ENCODE measurements at regions not wholly inside any gene's neighbourhood (a gene's known extent, or its start where the extent isn't known, plus 50 kb on each side); places are given as distances from the start of the nearest gene placed in this dataset.
"Not testable (repeated sequence)": the region's sequence is repeated elsewhere in the genome, so short reads cannot be mapped to it uniquely, and the experiment has no call there.

DNA sequence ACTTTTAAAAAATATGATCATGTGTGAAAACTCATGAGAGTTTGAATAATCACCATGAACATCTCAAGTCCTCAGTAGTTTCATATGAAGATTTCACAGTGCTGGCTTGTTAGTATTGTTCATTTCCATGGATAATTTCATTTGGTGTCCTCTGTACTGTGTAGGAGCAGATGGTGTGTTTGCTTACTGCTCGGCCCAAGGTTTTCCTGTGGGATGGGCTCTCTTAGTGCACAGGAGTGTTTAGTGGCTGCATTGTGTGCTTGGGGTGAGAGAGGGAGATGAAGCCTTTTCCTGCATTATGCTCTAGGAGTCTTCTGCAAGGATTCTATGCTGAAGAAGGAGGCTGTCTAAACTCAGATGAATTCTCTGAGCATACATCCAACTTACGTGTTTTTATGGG lies 270.6 kb downstream of the SOCS6 start:
- no peaks in the 10 kb centered on the region for H3K9me3 ChIP-seq (ENCODE audit: control insufficient read depth in 2 of 2, insufficient read depth in 1 of 2, low read depth in 1 of 2, low read length in 1 of 2)
- no peaks in the 10 kb centered on the region for H3K4me1 ChIP-seq (ENCODE audit: control insufficient read depth in 2 of 2, insufficient read depth in 2 of 2, low read length in 1 of 2)
- no peaks in the 10 kb centered on the region for H3K27me3 ChIP-seq (ENCODE audit: control insufficient read depth in 1 of 2, insufficient read depth in 2 of 2, low read length in 2 of 2)
- 68 to 69% methylated on average over 2 of the region's 2 CpGs for WGBS, 2 donors
- H3K27ac ChIP-seq (ENCODE audit: low read depth in 2 of 2, low read length in 1 of 2), result no peak overlapping the region
- H3K4me3 ChIP-seq (ENCODE audit: low read depth in 1 of 2, low read length in 2 of 2), result no peak overlapping the region
- no peaks in the 10 kb centered on the region for H3K36me3 ChIP-seq (ENCODE audit: control insufficient read depth in 2 of 2, insufficient read depth in 2 of 2, low read length in 1 of 2)

DNA sequence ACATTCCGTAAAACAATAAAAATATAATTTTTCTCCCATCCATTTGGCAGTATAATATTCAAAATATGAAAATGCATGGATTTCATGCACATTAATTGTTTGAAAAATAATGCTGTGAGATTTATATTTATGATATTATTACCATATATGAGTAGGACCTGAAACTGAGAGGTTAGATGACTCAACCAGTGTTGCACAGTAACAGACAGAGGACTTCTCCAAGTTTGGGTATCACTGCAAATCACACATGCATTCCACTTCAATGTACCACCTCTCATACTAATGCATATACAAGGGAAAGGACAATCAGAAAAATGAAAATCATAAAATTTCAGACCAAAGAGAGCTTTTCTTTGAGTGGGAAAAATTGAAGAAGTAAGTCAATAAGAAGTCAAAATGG lies 269.5 kb downstream of the SOCS6 start:
- Histone ChIP-seq H3K36me3 (ENCODE audit: control insufficient read depth in 2 of 2, insufficient read depth in 2 of 2, low read length in 1 of 2) (no peaks in the 10 kb centered on the region), H3K4me3 (ENCODE audit: low read depth in 1 of 2, low read length in 2 of 2) (no peak overlapping the region), H3K27ac (ENCODE audit: low read depth in 2 of 2, low read length in 1 of 2) (no peak overlapping the region), H3K4me1 (ENCODE audit: control insufficient read depth in 2 of 2, insufficient read depth in 2 of 2, low read length in 1 of 2) (no peaks in the 10 kb centered on the region), H3K9me3 (ENCODE audit: control insufficient read depth in 2 of 2, insufficient read depth in 1 of 2, low read depth in 1 of 2, low read length in 1 of 2) (no peaks in the 10 kb centered on the region), H3K27me3 (ENCODE audit: control insufficient read depth in 1 of 2, insufficient read depth in 2 of 2, low read length in 2 of 2) (no peaks in the 10 kb centered on the region)
- 69 to 86% methylated on average over 1 of the region's 1 CpG for WGBS, 2 donors

DNA sequence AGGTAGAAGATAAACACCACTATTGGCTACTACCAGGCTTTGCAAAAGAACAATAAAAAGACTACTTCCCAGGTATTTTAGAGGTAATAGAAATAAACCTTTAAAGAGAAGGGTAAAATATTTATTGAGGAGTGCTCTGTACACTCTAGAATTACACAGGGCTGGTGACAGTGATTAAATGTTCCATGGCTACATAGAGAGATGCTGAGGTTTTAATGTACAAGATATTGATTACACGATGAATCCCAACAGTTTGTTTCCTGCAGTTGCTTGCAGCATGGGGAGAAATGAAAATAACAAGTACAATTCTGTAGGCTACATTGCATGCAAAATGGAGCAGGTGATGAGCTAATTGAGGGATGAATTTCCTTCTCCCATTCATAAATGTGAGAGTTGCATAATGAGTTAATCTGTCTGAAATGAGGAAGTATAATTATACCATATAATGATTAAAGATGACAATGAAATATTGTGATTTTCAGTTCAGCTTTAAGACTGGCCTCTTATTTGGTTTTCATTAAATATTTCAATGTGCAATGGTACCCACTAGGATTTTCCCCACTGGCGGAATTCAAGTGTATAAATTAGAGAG lies 266.1 kb downstream of the SOCS6 start:
- Histone ChIP-seq H3K4me3 (ENCODE audit: low read depth in 1 of 2, low read length in 2 of 2) (no peak overlapping the region), H3K9me3 (ENCODE audit: control insufficient read depth in 2 of 2, insufficient read depth in 1 of 2, low read depth in 1 of 2, low read length in 1 of 2) (no peaks in the 10 kb centered on the region), H3K4me1 (ENCODE audit: control insufficient read depth in 2 of 2, insufficient read depth in 2 of 2, low read length in 1 of 2) (no peaks in the 10 kb centered on the region), H3K27ac (ENCODE audit: low read depth in 2 of 2, low read length in 1 of 2) (no peak overlapping the region), H3K27me3 (ENCODE audit: control insufficient read depth in 1 of 2, insufficient read depth in 2 of 2, low read length in 2 of 2) (no peaks in the 10 kb centered on the region), H3K36me3 (ENCODE audit: control insufficient read depth in 2 of 2, insufficient read depth in 2 of 2, low read length in 1 of 2) (no peaks in the 10 kb centered on the region)
- WGBS, 2 donors, result 78 to 81% methylated on average over 2 of the region's 2 CpGs

DNA sequence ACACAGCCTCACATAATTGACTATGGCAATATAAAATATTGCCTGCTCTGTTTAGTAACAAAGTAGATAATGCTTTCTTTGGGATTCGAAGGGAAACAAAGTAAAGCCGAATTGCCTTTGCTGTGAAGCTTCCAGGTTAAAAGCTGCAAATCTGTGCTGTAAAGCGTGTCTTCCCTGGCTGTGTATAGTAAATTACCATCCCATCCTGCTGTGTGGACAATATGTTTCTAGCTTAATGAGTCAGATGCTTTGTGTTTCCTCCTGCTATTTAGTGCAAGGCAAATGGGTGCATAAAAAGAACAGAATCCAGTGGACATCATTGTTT lies 265.1 kb downstream of the SOCS6 start:
- Histone ChIP-seq H3K27me3 (ENCODE audit: control insufficient read depth in 1 of 2, insufficient read depth in 2 of 2, low read length in 2 of 2) (no peaks in the 10 kb centered on the region), H3K4me3 (ENCODE audit: low read depth in 1 of 2, low read length in 2 of 2) (no peak overlapping the region)
- WGBS, 2 donors, result 66 to 67% methylated on average over 3 of the region's 3 CpGs

DNA sequence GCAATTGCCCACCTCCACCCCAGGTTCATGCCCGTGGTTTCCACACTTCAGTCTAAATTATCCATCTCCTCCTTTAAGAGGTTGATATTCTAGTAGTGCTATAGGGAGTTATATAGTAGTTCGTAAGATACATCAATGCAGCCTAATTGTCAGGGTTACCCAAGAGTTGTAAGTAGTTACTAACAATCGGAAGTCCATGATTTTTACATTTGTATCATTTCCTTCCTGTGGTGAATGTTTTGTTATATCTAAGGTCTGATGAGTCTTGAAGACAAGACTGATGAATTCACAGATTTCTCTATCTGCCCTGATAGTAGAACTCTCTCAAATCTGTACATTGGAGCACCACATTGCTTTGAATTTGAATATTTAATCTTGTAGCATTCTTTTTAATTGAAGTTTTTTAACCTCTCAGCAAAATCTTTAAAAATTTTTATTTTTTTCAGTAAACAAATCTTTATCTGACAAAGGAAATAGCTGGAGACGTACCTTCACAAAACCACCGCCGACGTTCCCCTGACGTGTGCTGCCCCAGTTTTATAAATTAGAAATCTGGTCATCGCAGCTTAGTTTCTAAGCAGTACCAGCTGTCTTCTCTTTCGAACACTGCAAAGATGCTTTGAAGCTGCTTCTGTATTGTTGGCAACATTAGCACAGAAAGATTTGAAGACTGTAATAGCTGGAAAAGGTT lies 264.5 kb downstream of the SOCS6 start:
- Histone ChIP-seq H3K4me1 (ENCODE audit: control insufficient read depth in 2 of 2, insufficient read depth in 2 of 2, low read length in 1 of 2) (no peaks in the 10 kb centered on the region), H3K27ac (ENCODE audit: low read depth in 2 of 2, low read length in 1 of 2) (no peak overlapping the region), H3K36me3 (ENCODE audit: control insufficient read depth in 2 of 2, insufficient read depth in 2 of 2, low read length in 1 of 2) (no peaks in the 10 kb centered on the region), H3K4me3 (ENCODE audit: low read depth in 1 of 2, low read length in 2 of 2) (no peak overlapping the region), H3K9me3 (ENCODE audit: control insufficient read depth in 2 of 2, insufficient read depth in 1 of 2, low read depth in 1 of 2, low read length in 1 of 2) (no peaks in the 10 kb centered on the region), H3K27me3 (ENCODE audit: control insufficient read depth in 1 of 2, insufficient read depth in 2 of 2, low read length in 2 of 2) (no peaks in the 10 kb centered on the region)
- 68 to 75% methylated on average over 10 of the region's 10 CpGs for WGBS, 2 donors

More for the DNA sequence above, 265.1 kb downstream of the SOCS6 start:
- H3K27ac ChIP-seq (ENCODE audit: low read depth in 2 of 2, low read length in 1 of 2), result no peak overlapping the region
- H3K36me3 ChIP-seq (ENCODE audit: control insufficient read depth in 2 of 2, insufficient read depth in 2 of 2, low read length in 1 of 2), result no peaks in the 10 kb centered on the region
- no peaks in the 10 kb centered on the region for H3K4me1 ChIP-seq (ENCODE audit: control insufficient read depth in 2 of 2, insufficient read depth in 2 of 2, low read length in 1 of 2)
- H3K9me3 ChIP-seq (ENCODE audit: control insufficient read depth in 2 of 2, insufficient read depth in 1 of 2, low read depth in 1 of 2, low read length in 1 of 2), result no peaks in the 10 kb centered on the region

DNA sequence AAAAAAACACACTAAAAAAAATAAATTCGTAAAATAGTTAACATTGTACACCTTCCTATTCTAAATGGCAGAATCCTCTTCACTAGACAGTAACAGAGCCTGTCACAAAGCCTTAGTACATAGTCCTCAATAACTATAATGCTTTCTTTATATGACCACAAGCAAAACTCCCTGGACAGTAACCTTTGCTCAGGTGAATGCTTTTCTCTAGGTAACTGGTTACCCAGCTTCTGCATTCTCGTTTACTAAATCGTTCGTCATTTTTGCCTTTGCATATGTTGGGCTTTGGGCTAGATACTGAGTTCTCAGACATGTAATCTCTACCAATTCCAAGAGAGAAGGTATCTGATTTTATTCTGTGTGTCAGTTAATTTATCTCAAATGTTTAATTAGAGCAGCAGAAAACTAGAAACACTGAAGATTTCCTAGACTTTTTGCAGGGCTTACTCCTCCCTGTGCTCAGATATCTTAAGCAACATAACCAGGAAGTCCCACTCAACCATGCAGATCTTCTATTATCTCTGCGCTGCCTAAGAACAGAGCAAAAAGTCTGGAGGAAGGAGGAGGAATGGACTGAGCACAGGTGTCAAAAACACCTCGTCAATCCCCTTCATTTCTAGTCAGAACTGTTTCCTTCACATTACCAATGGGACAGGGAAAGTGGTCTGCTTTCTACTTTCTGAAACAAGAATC lies 247.7 kb downstream of the SOCS6 start:
- 66 to 73% methylated on average over 6 of the region's 6 CpGs for WGBS, 2 donors
- Histone ChIP-seq H3K36me3 (ENCODE audit: control insufficient read depth in 2 of 2, insufficient read depth in 2 of 2, low read length in 1 of 2) (no peaks in the 10 kb centered on the region), H3K9me3 (ENCODE audit: control insufficient read depth in 2 of 2, insufficient read depth in 1 of 2, low read depth in 1 of 2, low read length in 1 of 2) (peaks cover 0 to 2% of the 10 kb centered on the region in 2 donors), H3K4me3 (ENCODE audit: low read depth in 1 of 2, low read length in 2 of 2) (no peak overlapping the region), H3K27ac (ENCODE audit: low read depth in 2 of 2, low read length in 1 of 2) (no peak overlapping the region), H3K4me1 (ENCODE audit: control insufficient read depth in 2 of 2, insufficient read depth in 2 of 2, low read length in 1 of 2) (no peaks in the 10 kb centered on the region), H3K27me3 (ENCODE audit: control insufficient read depth in 1 of 2, insufficient read depth in 2 of 2, low read length in 2 of 2) (no peaks in the 10 kb centered on the region)

DNA sequence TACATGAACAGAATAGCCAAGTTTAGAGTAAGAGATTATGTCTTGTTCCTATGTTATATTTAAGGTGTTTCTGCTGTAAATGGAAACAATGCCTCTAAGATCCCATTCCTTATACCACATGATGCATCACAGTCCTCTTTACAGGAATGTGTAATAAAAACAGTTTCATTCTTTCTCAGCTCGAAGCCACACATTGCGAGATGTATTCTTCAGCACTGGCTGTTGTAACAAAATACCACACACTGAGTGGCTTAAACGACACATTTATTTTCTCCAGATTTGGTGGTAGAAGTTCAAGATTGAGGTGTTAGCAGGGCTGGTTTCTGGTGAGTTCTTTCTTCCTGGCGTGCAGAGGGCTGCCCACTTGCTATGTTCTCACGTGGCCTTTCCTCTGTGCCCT lies 246.2 kb downstream of the SOCS6 start:
- H3K27ac ChIP-seq (ENCODE audit: low read depth in 2 of 2, low read length in 1 of 2), result no peak overlapping the region
- no peaks in the 10 kb centered on the region for H3K36me3 ChIP-seq (ENCODE audit: control insufficient read depth in 2 of 2, insufficient read depth in 2 of 2, low read length in 1 of 2)
- 70% methylated on average over 5 of the region's 5 CpGs for WGBS, 2 donors

DNA sequence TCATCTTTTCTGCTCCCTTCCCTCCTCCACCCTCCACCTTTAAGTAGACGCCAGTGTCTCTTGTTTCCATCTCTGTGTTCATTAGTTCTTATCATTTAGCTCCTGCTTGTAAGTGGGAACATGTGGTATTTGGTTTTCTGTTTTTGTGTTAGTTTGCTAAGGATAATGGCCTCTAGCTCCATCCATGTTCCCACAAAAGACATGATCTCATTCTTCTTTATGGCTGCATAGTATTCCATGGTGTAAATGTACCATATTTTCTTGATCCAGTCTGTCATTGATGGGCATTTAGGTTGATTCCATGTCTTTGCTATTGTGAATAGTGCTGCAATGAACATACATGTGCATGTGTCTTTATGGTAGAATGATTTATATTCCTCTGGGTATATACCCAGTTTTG lies 236.5 kb downstream of the SOCS6 start:
- 100% methylated on average over 1 of the region's 1 CpG for WGBS, 2 donors
- H3K4me3 ChIP-seq (ENCODE audit: low read depth in 1 of 2, low read length in 2 of 2), result not testable (repeated sequence)

More for the DNA sequence above, 246.2 kb downstream of the SOCS6 start:
- Histone ChIP-seq H3K4me3 (ENCODE audit: low read depth in 1 of 2, low read length in 2 of 2) (no peak overlapping the region), H3K9me3 (ENCODE audit: control insufficient read depth in 2 of 2, insufficient read depth in 1 of 2, low read depth in 1 of 2, low read length in 1 of 2) (peaks cover 0 to 2% of the 10 kb centered on the region in 2 donors), H3K4me1 (ENCODE audit: control insufficient read depth in 2 of 2, insufficient read depth in 2 of 2, low read length in 1 of 2) (no peaks in the 10 kb centered on the region), H3K27me3 (ENCODE audit: control insufficient read depth in 1 of 2, insufficient read depth in 2 of 2, low read length in 2 of 2) (no peaks in the 10 kb centered on the region)

DNA sequence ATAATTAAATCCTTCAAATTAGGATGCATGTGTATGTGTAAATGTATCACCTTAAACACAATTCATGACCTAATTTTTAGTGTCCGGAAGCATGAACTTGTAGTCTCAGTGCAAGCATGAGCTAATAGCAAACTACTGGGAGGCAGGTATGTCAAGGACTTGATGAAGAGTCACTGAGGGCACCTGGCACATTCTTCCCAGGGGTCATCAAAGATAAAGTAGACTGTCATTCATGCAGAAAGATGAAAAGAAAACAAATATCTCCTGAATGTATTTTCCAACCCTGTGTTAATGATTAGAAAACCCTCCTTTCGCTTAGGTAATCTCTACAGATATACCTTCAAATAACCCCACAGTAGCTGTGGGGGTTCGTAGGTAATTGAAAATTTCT lies 234.9 kb downstream of the SOCS6 start:
- Histone ChIP-seq H3K36me3 (ENCODE audit: control insufficient read depth in 2 of 2, insufficient read depth in 2 of 2, low read length in 1 of 2) (no peaks in the 10 kb centered on the region), H3K9me3 (ENCODE audit: control insufficient read depth in 2 of 2, insufficient read depth in 1 of 2, low read depth in 1 of 2, low read length in 1 of 2) (peaks cover 0 to 2% of the 10 kb centered on the region in 2 donors), H3K4me3 (ENCODE audit: low read depth in 1 of 2, low read length in 2 of 2) (no peak overlapping the region), H3K27ac (ENCODE audit: low read depth in 2 of 2, low read length in 1 of 2) (no peak overlapping the region), H3K27me3 (ENCODE audit: control insufficient read depth in 1 of 2, insufficient read depth in 2 of 2, low read length in 2 of 2) (no peaks in the 10 kb centered on the region), H3K4me1 (ENCODE audit: control insufficient read depth in 2 of 2, insufficient read depth in 2 of 2, low read length in 1 of 2) (no peaks in the 10 kb centered on the region)
- 66 to 68% methylated on average over 3 of the region's 3 CpGs for WGBS, 2 donors

More for the DNA sequence above, 236.5 kb downstream of the SOCS6 start:
- H3K36me3 ChIP-seq (ENCODE audit: control insufficient read depth in 2 of 2, insufficient read depth in 2 of 2, low read length in 1 of 2); H3K27me3 ChIP-seq (ENCODE audit: control insufficient read depth in 1 of 2, insufficient read depth in 2 of 2, low read length in 2 of 2); H3K9me3 ChIP-seq (ENCODE audit: control insufficient read depth in 2 of 2, insufficient read depth in 1 of 2, low read depth in 1 of 2, low read length in 1 of 2); H3K4me1 ChIP-seq (ENCODE audit: control insufficient read depth in 2 of 2, insufficient read depth in 2 of 2, low read length in 1 of 2); H3K27ac ChIP-seq (ENCODE audit: low read depth in 2 of 2, low read length in 1 of 2): not testable (repeated sequence)
